ENCODE measurements at regions not wholly inside any gene's neighbourhood (a gene's known extent, or its start where the extent isn't known, plus 50 kb on each side); places are given as distances from the start of the nearest gene placed in this dataset.

DNA sequence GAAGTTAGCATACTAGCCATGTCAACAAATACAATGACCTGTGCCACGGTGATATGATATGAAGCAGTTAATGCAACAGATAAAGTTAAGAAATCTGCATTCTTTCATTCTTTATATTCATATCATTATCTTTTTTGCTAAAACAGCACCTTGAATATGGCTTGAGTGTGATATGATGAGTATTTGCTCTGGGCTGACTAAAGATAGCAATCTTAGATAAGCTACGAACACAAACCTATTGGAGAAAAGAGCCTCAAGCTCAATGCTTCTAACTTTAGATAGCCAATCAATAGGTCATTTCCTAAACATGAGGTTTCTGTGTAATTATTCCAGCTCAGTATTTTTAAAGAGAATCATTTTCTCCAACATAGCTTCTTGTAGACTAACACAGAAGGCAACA lies 61.7 kb downstream of the NR2F1 start:
- in situ Hi-C loops (cut with MboI; ENCODE audit: low sequenced_read_pairs in 4 of 4): no loop called here
- intact Hi-C loops (cut with DNase I; ENCODE audit: low total_unique reads): no loop called here
- no peak overlapping the region for H3K4me3 ChIP-seq
- H3K36me3 ChIP-seq: no peaks in the 10 kb centered on the region
- no peak for TF ChIP-seq POLR2A (IDR thresholded peaks at IDR 0.05)
- TF ChIP-seq, protein P1, sequence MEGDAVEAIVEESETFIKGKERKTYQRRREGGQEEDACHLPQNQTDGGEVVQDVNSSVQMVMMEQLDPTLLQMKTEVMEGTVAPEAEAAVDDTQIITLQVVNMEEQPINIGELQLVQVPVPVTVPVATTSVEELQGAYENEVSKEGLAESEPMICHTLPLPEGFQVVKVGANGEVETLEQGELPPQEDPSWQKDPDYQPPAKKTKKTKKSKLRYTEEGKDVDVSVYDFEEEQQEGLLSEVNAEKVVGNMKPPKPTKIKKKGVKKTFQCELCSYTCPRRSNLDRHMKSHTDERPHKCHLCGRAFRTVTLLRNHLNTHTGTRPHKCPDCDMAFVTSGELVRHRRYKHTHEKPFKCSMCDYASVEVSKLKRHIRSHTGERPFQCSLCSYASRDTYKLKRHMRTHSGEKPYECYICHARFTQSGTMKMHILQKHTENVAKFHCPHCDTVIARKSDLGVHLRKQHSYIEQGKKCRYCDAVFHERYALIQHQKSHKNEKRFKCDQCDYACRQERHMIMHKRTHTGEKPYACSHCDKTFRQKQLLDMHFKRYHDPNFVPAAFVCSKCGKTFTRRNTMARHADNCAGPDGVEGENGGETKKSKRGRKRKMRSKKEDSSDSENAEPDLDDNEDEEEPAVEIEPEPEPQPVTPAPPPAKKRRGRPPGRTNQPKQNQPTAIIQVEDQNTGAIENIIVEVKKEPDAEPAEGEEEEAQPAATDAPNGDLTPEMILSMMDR (IDR thresholded peaks at IDR 0.05 in 4 of 5, conservative IDR thresholded peaks at IDR 0.05 in 1 of 5): no peak
- no peak for DNase-seq
- no peaks in the 10 kb centered on the region for H3K9me3 ChIP-seq
- H3K27ac ChIP-seq: no peak overlapping the region
- no peaks in the 10 kb centered on the region for H3K27me3 ChIP-seq
- no peak for ATAC-seq
- H3K4me1 ChIP-seq: no peaks in the 10 kb centered on the region

All from gastrocnemius medialis (tissue), 4 donors.